Hepatocyte (in vitro differentiated cells): ENCODE measurements at regions not wholly inside any gene's neighbourhood (a gene's known extent, or its start where the extent isn't known, plus 50 kb on each side); places are given as distances from the start of the nearest gene placed in this dataset.

Experiments used
- DNase-seq: peaks from one replicate; pipeline ENCODE4 v3.0.0-alpha.2; 2016; ENCODE audit warnings: low spot score
- H2AFZ ChIP-seq: fragments of 200-600 bp; sonication (generic); 2 replicates; pipeline ENCODE4 v1.6.0; 2016; ENCODE audit warnings: antibody characterized with exemption, mild to moderate bottlenecking
- H3K27ac ChIP-seq: fragments of 200-600 bp; sonication (generic); 2 replicates; pipeline ENCODE4 v1.5.1; 2016; ENCODE audit warnings: mild to moderate bottlenecking
- H3K27me3 ChIP-seq: fragments of 200-600 bp; sonication (generic); 2 replicates; pipeline ENCODE4 v1.6.1; 2016
- H3K36me3 ChIP-seq: fragments of 200-600 bp; sonication (generic); replicated peaks from 2 replicates; pipeline ENCODE4 v1.5.1; 2016; ENCODE audit warnings: low read depth; ENCODE audit not compliant: insufficient read depth
- H3K4me1 ChIP-seq: fragments of 200-600 bp; sonication (generic); 2 replicates; pipeline ENCODE4 v1.5.1; 2016; ENCODE audit warnings: mild to moderate bottlenecking, moderate library complexity; ENCODE audit not compliant: insufficient read depth
- H3K4me2 ChIP-seq: fragments of 200-600 bp; sonication (generic); 2 replicates; pipeline ENCODE4 v1.6.0; 2016
- H3K4me3 ChIP-seq: fragments of 200-600 bp; sonication (generic); 2 replicates; pipeline ENCODE4 v1.5.1; 2016; ENCODE audit warnings: mild to moderate bottlenecking
- H3K79me2 ChIP-seq: fragments of 200-600 bp; sonication (generic); 2 replicates; pipeline ENCODE4 v1.6.0; 2017; ENCODE audit warnings: mild to moderate bottlenecking
- H3K9me2 ChIP-seq: fragments of 200-600 bp; sonication (generic); replicated peaks from 2 replicates; pipeline ENCODE4 v1.6.0; 2017; ENCODE audit warnings: mild to moderate bottlenecking; ENCODE audit not compliant: insufficient read depth
- H3K9me3 ChIP-seq: fragments of 200-600 bp; sonication (generic); 2 replicates; pipeline ENCODE4 v1.5.1; 2016; ENCODE audit warnings: low read depth, mild to moderate bottlenecking
- H4K20me1 ChIP-seq: fragments of 200-600 bp; sonication (generic); 2 replicates; pipeline ENCODE4 v1.6.0; 2016; ENCODE audit warnings: mild to moderate bottlenecking; ENCODE audit not compliant: insufficient read depth, poor library complexity, severe bottlenecking
- CTCF ChIP-seq: fragments of 200-600 bp; sonication (generic); IDR thresholded peaks from 2 replicates; pipeline ENCODE4 v1.5.1; 2016; ENCODE audit warnings: antibody characterized with exemption, mild to moderate bottlenecking; ENCODE audit not compliant: poor library complexity
- EZH2 ChIP-seq: fragments of 200-600 bp; sonication (generic); IDR thresholded peaks from 2 replicates; pipeline ENCODE4 v1.6.1; 2016; ENCODE audit warnings: antibody characterized with exemption, mild to moderate bottlenecking, borderline replicate concordance
- EZH2phosphoT487 ChIP-seq: fragments of 200-600 bp; sonication (generic); IDR thresholded peaks from one replicate; pipeline ENCODE4 v1.6.1; 2018; ENCODE audit warnings: antibody characterized with exemption, mild to moderate bottlenecking, low read depth, moderate library complexity; ENCODE audit not compliant: unreplicated experiment, severe bottlenecking
- WGBS: methylation state at CpG from one replicate; pipeline ENCODE4 v1.1.6; 2016; ENCODE audit warnings: low lambda C conversion rate; ENCODE audit errors: missing lambda C conversion rate; 5-methylcytosine and 5-hydroxymethylcytosine counted together

GRCh38 chr6:27672113-27672799 is 199.4 kb upstream of the ZNF184 start:
- Histone ChIP-seq H2AFZ (peak overlapping the region; percentile 42), H3K9me2 (no peaks in the 10 kb centered on the region), H3K4me1 (peaks cover 15% of the 10 kb centered on the region), H3K36me3 (no peaks in the 10 kb centered on the region), H3K4me3 (peak overlapping the region; percentile 10), H3K4me2 (peak overlapping the region; percentile 76), H4K20me1 (no peaks in the 10 kb centered on the region), H3K27ac (no peak overlapping the region), H3K9me3 (no peaks in the 10 kb centered on the region), H3K27me3 (peaks cover 24% of the 10 kb centered on the region), H3K79me2 (no peaks in the 10 kb centered on the region)
- DNase-seq, result peak; percentile 83
- WGBS, result 3% methylated on average over 28 of the region's 28 CpGs
- TF ChIP-seq EZH2 (peak; percentile 8), EZH2phosphoT487 (no peak)

- TF ChIP-seq EZH2phosphoT487, result no peak
- no peak for TF ChIP-seq EZH2
- no peak for TF ChIP-seq CTCF
- peaks cover 33% of the 10 kb centered on the region for H3K27me3 ChIP-seq
- WGBS, result 12% methylated on average over 18 of the region's 18 CpGs
These were observed 196.9 kb upstream of the ZNF184 start for GRCh38 chr6:27669624-27670301.

GRCh38 chr6:27669295-27669623 is 196.4 kb upstream of the ZNF184 start:
- H3K4me3 ChIP-seq, result peak overlapping the region; percentile 4
- H3K27ac ChIP-seq, result no peak overlapping the region
- peaks cover 30% of the 10 kb centered on the region for H3K27me3 ChIP-seq
- no peaks in the 10 kb centered on the region for H3K9me2 ChIP-seq
- H3K36me3 ChIP-seq, result no peaks in the 10 kb centered on the region
- peak overlapping the region; percentile 36 for H2AFZ ChIP-seq
- no peak for DNase-seq
- H3K9me3 ChIP-seq, result no peaks in the 10 kb centered on the region
- no peak for TF ChIP-seq EZH2phosphoT487
- no peak for TF ChIP-seq EZH2
- TF ChIP-seq CTCF, result no peak
- peaks cover 17% of the 10 kb centered on the region for H3K4me1 ChIP-seq
- 5% methylated on average over 11 of the region's 11 CpGs for WGBS
- no peaks in the 10 kb centered on the region for H3K79me2 ChIP-seq
- H3K4me2 ChIP-seq, result peak overlapping the region; percentile 76
- H4K20me1 ChIP-seq, result no peaks in the 10 kb centered on the region

More at GRCh38 chr6:27669624-27670301, 196.9 kb upstream of the ZNF184 start:
- no peak overlapping the region for H3K4me3 ChIP-seq
- H3K4me2 ChIP-seq, result peak overlapping the region; percentile 76
- H3K9me3 ChIP-seq, result no peaks in the 10 kb centered on the region
- no peaks in the 10 kb centered on the region for H3K9me2 ChIP-seq
- no peaks in the 10 kb centered on the region for H3K36me3 ChIP-seq
- H2AFZ ChIP-seq, result peak overlapping the region; percentile 36
- no peaks in the 10 kb centered on the region for H3K79me2 ChIP-seq
- H3K27ac ChIP-seq, result no peak overlapping the region
- H3K4me1 ChIP-seq, result peaks cover 17% of the 10 kb centered on the region
- no peak for DNase-seq
- H4K20me1 ChIP-seq, result no peaks in the 10 kb centered on the region
